Transverse colon (tissue), 3 donors: ENCODE measurements at regions not wholly inside any gene's neighbourhood (a gene's known extent, or its start where the extent isn't known, plus 50 kb on each side); places are given as distances from the start of the nearest gene placed in this dataset.

Experiments
- EP300 ChIP-seq: sonication (generic); formaldehyde crosslinking; IDR thresholded peaks from one replicate; pipeline ENCODE4 v1.6.1; 2017; ENCODE audit warnings: antibody characterized with exemption, low read depth
- POLR2A ChIP-seq: fragments of 450-650 bp; IDR thresholded peaks from one replicate; pipeline ENCODE4 v1.6.1; 2016; ENCODE audit warnings: antibody characterized with exemption, mild to moderate bottlenecking, moderate library complexity
- TF ChIP-seq, protein P1 (sequence below), 5 experiments: fragments of 200-600 bp in 3 of 5; fragments of 450-650 bp in 2 of 5; sonication (generic) in 3 of 5; IDR thresholded peaks; 1 replicate in 2 of 5; 2 replicates in 3 of 5; pipeline ENCODE4 v1.5.1; 2016 to 2017; ENCODE audit warnings: antibody characterized with exemption in 5 of 5, inconsistent platforms in 3 of 5, mild to moderate bottlenecking in 2 of 5, moderate library complexity in 1 of 5

DNA sequence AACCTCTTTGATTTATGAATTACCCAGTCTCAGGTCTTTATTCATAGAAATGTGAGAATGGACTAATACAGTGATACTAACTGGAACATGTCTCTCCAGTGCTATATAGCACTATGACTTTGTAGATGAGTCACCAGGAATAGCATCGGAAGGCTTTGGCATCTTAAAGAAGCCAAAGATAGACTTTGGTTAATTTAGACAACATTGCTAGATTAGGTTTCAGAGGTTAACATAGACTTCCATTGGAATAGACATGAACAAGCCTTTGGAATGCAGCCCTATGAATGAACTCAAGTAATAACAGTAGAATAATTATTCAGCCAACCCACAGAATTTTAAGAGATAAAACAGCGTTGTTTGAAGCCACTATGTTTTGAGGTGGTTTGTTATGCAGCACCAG is 169.2 kb downstream of the HGF start:
- TF ChIP-seq EP300 (no peak), POLR2A (no peak)
- TF ChIP-seq, protein P1, sequence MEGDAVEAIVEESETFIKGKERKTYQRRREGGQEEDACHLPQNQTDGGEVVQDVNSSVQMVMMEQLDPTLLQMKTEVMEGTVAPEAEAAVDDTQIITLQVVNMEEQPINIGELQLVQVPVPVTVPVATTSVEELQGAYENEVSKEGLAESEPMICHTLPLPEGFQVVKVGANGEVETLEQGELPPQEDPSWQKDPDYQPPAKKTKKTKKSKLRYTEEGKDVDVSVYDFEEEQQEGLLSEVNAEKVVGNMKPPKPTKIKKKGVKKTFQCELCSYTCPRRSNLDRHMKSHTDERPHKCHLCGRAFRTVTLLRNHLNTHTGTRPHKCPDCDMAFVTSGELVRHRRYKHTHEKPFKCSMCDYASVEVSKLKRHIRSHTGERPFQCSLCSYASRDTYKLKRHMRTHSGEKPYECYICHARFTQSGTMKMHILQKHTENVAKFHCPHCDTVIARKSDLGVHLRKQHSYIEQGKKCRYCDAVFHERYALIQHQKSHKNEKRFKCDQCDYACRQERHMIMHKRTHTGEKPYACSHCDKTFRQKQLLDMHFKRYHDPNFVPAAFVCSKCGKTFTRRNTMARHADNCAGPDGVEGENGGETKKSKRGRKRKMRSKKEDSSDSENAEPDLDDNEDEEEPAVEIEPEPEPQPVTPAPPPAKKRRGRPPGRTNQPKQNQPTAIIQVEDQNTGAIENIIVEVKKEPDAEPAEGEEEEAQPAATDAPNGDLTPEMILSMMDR (IDR thresholded peaks at IDR 0.05), result no peak
